NCI-H2171 (cell line): ENCODE measurements at regions not wholly inside any gene's neighbourhood (a gene's known extent, or its start where the extent isn't known, plus 50 kb on each side); places are given as distances from the start of the nearest gene placed in this dataset.
"Not testable (repeated sequence)": the region's sequence is repeated elsewhere in the genome, so short reads cannot be mapped to it uniquely, and the experiment has no call there.

Experiments used
- DNase-seq: peaks from one replicate; lab custom pipeline; 2025; lab: John Stamatoyannopoulos, UW

DNA sequence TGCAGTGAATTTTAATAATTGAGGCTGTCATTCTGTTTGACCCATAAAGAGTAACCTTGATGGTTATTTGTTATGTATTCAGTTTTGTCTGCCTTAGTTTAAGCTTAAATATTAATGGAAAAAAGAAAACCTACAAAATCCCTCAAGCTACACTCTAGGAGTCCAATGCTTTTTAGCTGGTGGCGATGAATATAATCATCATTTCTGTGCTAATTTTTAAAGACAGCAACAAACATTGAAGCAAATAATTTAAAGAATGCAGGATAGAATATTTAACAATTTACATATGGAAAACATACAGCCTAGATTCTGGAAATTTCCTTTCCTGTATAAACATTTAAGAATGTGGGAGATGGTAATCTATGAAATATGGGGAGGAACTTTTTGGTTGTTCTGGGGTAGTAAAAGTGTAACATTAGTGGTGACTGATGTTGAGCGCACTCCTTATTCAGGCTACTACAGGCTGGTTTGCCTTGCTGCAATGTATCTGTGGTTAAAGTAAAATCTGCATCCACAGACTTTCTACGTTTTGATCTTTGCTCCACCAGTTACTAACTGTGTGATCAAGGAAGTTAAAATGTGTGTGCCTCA lies 287.9 kb upstream of the DEFB112 start:
- DNase-seq = no peak

DNA sequence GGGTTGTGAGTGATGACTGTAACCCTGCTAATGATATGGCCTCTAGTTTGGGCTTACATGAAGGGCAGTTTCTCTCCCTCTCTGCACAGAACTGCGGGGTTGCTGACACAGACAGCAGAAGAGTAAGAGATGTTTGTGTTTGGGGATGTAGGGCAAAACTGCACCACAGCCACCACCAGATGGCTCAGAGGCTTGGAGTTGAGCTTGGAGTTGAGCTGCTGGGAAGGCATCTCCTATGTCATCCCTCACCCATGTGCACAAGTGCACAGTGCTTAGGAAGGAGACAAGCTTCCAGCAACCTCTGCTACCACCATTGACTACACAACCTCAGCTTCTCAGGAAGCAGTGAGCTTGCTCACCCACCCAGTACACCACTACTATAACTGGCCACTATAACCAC lies 303.9 kb upstream of the DEFB112 start:
- no peak for DNase-seq

DNA sequence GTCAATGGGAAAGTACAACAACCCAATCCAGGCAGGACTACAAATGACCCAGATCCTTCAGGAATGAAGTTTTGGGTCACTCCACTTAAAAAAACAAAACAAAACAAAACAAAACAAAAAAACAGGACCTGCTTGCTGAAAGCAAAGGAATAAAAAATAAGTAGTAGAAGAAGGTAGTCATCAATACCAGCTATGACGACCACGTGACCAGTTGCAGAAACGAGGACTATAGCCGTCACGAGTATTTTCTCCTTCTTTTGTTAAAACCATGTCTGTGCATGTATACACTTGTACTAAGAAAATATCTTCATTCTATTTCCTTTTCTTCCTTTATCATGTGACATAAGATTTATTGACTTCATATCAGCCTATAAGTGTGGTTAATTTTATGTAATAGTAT lies 308.4 kb upstream of the DEFB112 start:
- no peak for DNase-seq

DNA sequence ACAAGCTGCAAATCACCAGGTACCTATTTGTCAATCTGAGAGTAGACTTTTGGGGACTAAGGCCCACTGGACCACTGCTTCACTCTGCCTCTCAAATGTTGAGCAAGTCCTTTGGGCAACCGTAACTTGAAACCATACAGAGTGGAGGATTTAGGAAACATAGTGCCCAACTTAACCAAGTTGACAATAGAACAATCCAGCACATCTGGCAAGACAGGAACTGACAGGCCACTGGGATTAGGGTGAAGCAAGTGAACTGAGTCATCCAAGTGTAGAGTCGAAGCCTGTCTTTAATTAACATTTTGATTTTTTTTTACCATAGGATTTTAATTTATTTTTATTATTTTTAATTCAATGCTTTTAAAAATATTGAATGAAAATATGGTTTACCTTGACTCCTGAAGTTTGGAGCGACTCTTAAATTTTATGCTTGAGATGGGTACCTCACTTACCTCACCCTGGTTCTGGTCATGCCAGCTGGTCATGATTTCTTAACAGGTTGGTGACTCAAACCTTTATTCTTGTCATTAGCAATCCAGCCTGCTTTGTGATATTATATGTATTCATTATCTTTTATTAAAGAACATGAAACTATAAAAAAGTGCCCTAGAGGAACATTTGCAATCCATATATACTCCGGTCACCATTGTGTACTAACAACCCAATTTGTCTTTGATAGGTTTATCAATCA lies 312.1 kb upstream of the DEFB112 start:
- DNase-seq = no peak

DNA sequence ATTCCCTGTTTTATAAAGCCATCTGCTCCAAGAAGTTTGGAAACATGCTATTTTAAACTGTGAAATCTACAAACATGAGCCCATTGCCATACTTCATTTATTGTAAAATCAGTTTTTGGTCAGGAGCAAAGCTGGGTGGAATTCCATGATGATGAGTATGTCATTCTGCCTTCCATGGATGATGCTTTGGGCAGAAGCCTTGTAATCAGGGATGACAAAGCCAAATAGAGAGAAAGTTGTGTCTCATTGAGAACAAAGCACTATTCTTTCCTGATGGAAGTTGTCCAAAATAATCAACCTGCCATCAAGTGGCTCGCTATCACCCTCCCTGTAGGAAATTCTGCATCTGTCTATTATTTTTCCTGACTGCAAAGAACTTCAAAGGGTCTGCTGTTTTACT lies 313.0 kb upstream of the DEFB112 start:
- DNase-seq = no peak

DNA sequence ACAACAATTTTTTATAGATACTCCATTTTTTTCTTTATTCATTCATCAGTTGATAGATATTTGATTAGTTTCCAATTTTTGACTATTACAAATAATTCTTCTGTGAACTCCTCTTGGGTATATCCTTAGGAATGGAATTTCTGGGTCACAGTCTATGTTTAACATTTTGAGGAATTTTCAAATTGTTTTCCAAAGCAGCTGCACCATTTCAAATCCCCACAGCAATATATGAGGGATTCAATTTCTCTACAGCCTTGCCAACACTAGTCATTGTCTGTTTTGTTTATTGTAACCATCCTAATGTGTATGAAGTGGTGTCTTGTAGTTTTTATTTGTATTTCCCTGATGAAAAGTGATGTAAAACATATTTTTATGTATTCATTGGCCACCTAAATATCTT lies 320.3 kb upstream of the DEFB112 start:
- no peak for DNase-seq

DNA sequence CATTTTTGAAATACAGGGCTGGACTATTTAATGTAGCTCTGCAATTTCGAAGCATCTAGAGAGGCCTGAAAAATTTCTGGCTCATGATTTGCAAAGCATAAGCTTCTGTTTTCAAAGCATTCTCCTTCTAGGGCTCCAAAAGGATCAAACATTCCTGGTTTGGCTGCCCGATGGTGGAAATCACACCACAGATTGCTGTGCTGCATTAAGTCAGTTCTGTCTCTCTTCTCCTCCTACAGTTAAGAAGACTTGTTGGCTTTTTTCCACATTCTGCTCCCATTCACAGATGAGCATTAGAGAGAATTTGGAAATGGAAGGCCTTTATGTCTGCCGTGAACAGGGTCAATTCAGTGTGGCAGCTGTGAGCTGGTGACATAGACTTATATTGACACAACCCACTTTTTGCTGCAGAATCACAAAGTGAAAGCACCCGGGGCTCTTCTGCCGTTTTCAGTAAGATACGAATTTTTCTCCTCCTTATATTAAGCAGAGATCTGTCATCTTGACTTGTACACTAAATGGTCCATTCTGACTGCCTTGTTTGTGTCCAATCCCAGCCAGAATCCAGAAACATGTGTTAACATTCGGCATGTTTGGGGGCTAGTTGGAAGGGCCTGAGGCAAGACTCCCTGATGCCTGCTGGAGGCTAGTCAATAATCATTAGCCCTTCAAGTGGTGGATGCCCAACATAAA lies 330.8 kb upstream of the DEFB112 start:
- DNase-seq = no peak

DNA sequence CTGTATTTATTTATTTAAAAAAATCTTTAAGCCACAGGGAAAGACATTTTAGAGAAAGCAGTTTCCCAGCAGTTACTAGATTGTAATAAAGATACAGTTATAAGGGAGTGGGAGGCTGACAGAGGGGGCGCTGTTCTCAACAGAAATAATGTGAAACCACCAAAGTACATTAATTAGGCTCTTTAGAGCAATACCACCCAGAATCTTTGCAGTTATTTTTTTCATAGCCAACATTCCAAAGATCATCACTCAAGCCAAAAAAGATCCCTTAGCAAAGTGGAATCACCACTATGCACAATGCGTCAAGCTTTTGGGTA lies 331.3 kb upstream of the DEFB112 start:
- DNase-seq = no peak

DNA sequence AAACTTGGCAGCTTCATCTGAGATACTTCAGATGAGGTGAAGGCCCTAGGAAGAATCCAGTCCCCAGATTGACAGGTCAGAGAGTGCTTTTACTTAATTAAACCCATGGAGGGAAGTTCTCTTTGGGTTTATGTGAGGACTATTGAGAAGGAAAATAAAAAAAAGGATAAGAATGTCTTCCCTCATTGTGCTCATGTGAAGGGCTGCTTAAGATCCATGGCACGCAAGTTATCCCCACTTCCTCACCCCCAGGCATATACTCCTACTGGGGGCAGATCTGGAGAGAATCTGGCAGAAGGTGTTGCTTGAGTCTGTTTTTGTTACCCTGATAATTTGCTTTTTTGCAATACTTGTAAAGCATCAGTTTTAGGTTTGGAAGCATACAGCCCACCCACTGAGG lies 322.9 kb upstream of the TFAP2D start:
- DNase-seq = no peak

DNA sequence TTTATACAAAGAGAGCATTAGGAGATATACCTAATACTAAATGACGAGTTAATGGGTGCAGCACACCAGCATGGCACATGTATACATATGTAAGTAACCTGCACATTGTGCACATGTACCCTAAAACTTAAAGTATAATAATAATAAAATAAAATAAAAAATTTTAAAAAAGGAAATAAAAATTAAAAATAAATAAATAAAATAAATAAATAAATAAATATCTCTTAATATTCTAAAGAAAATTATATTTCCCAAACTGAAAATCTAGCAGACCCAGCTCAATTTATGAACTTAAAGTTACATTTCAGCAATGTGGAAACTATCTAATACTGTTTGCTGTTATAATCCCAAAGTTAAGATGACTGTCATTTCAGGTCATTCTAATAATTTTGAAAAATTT lies 319.2 kb upstream of the TFAP2D start:
- not testable (repeated sequence) for DNase-seq

DNA sequence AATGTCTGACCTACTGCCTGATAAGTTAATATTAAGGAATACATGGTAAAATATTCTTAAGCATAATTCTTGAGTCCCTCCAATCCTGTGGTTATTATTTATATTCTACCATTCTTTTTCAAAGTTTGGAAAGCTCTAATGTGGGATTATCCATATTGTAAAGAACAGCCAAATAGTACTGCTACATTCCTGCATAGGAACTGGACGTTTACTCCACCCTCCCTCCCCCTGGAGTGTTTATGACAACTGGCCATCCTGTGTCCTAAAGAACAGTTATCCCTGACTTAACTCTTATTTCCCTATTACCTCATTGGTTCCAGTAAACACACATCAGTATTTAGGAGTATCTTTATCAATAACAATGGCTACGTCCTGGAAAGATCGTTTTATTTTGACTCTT lies 308.7 kb upstream of the TFAP2D start:
- DNase-seq = no peak

DNA sequence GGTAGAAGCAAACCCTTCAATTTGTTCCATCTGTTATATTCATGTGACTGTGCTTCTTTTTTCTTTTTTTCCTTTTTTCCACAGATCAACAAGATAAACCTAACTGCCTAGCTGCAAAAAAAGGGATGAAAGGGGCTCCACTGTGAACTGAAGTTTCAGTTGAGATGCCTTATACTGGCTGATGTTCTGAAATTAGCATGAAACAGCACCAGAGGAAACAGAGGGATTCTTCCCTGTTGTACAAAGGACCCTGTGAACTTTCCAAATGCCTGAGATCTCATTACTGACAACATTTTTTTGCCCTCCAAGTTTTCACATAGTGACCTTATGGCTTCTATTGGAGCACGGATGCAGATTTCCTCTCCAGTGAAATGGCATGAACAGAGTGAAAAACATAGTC lies 302.7 kb upstream of the TFAP2D start:
- DNase-seq = no peak

DNA sequence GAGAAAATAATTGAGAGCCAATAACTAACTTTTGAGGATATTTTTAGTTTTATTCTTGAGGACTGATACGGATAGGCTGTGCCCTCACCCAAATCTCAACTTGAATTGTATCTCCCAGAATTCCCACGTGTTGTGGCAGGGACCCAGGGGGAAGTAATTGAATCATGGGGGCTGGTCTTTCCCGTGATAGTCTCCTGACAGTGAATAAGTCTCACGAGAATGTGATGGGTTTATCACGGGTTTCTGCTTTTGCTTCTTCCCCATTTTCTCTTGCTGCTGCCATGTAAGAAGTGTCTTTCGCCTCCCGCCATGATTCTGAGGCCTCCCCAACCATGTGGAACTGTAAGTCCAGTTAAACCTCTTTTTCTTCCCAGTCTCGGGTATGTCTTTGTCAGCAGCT lies 292.3 kb upstream of the TFAP2D start:
- DNase-seq = not testable (repeated sequence)

DNA sequence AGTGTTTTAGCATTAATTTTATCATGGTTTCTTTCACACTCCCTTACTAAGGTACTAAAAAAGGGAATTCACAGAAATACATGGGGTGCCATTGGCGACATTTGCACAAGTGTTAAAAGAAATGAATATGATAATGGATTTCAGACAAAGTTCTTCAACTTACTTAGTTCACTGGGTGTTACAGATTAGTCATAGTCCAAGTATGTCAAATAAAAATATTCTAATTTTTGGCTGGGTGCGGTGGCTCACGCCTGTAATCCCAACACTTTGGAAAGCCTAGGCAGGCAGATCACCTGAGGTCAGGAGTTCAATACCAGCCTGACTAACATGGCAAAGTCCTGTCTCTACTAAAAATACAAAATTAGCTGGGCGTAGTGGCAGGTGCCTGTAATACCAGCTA lies 286.1 kb upstream of the TFAP2D start:
- no peak for DNase-seq

DNA sequence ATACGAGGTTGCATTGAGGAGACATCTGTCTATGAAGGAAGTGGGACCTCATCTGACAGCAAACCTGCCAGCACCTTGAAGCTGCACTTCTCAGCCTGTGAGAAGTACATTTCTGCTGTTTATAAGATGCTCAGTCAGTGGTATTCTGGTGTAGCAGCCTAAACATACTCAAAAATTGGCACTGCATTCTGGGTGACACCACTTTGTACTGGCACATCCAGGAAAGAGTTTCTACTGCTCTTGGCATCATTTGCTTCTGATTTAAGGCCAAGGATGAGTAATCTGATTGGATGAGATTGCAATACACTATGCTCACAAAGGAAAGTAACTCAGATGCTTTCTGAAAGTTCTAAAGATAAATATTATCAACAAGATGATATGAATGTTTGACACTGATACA lies 275.4 kb upstream of the TFAP2D start:
- DNase-seq = no peak

DNA sequence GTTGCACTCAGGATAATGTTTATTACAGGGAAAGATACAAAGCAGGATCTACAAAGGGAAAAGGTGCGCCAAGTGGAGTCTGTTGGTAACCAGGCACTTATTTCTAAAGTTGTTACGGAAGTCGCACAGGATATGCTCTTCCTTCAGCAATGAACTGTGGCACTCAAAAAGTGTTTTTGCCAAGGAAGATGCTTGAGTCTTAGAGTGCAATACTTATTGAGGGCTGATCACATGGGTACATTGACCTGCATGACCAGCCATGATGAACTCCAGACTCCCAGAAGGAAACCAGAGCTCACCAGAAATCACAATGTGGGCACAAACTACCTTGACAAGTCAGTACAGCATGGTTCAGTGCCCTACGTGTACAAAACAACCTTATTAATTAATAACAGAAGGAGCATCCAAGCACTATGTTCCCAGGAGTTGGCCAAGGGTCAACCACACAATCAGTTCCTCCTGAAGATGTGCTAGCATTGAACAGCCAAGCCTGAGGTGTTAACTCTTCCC lies 270.7 kb upstream of the TFAP2D start:
- DNase-seq = no peak

DNA sequence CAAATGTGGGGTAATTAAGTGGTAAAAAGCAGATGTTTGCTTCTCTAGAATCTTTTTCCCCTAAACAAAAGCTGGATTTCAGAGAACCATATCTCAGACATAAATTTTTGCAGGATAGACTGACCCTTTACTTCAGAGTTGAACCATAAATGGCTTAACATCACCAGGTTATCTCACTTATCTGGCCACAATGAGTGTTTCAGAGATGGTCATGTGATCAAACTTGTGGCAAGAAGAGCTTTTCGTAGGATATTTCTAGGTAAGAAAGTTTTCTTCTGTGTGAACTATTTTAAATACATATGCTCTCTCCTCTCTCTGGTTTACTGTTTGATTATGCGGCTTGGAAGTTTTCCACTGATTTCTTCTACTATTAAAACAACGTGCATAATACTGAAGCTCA lies 270.2 kb upstream of the TFAP2D start:
- no peak for DNase-seq

DNA sequence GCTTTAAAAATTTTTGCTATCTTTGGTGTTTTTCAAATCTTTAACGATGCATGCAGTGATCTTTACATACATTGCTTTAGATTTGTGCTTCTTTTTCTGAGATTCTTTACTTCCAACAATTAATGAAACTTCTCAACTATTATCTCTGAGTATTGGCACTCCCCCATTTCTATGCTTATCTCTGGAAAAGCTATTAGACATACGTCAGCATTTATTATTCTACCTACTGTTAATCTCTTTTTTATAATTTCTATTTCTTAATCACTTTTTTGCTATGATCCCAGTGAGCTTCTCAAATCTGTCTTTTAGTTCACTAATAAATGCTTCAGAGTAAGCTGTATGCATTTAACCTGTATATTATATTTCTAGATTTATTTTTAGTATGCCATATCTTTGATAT lies 264.2 kb upstream of the TFAP2D start:
- DNase-seq = no peak

DNA sequence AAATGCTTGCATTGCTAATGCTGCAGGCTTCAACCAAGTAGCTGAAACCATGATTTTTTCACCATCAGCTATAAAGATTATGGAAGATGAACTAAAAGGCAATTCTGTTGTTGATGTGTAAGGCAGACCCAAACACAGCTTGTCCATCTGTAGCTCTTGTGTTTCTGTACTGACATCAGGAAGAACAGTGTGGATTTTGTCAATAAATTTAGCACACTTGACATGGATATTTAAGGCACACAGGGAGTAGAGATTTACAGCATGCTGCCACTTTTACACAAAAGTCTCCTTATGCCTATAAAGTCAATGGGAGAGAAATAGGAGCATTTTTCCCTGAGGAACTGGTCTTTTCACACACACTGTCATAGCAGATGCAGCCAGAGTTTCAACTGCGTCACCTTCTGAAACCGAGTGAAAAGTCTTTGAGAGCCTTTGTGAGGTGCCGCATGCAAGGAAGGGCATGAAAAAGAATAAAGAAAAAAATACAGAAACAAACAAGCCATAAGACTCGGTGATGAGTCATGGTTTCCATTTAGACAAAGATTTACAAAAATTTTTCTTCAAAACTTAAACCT lies 261.4 kb upstream of the TFAP2D start:
- no peak for DNase-seq

DNA sequence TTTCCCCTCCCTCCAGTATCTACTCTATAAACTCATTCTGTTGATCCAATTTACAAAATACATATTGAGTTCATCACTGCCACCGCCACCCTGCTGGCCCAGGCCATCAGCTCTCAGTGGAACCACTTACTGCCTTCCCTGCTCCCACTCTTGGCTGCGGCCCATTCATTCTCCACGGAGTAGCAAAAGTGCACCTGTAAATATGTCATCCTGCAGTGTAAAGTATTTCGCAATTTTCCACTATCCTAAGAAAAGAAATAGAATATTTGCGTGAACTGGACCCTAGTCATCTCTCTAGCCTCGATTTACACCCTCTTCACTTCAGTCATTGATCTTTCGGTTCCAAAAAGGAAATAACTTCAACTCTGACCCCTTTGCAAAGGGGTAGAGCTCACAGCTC lies 258.3 kb upstream of the TFAP2D start:
- DNase-seq = no peak

DNA sequence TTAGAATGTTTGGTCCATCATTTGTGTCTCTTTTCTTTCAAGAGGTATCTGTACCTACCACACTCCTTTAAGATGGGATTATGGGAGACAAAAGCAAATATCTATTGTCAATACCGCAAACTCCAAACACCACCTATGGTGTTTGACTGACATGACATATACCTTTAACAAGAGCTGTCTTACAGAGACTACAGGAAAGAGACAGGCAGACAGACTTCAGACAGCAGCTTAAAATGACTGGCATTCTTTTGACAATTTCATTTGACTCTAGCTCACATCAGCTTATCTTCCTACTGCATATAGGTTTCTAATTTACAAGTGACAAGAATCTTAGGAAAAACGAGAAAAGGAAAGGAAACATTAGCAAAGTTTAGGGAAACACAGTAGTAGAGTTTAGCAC lies 256.0 kb upstream of the TFAP2D start:
- no peak for DNase-seq

DNA sequence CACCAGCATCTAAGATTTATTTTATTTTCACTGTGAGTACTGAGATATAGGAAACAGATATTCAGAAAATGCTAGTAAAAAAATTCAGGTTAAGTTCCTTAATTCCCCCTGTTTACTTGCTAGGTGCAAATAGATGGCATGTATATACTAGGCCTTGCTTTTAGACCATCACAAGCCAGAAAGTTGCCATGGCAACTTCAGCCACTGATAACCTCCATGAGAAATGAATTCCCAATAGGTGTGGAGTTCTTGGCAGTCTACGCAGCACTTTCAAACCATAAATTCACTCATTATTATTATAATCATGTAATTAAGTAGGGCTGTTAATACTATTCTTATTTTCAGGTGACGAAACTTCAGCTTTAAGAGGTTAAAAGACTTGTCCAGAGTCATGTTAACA lies 251.6 kb upstream of the TFAP2D start:
- DNase-seq = no peak

DNA sequence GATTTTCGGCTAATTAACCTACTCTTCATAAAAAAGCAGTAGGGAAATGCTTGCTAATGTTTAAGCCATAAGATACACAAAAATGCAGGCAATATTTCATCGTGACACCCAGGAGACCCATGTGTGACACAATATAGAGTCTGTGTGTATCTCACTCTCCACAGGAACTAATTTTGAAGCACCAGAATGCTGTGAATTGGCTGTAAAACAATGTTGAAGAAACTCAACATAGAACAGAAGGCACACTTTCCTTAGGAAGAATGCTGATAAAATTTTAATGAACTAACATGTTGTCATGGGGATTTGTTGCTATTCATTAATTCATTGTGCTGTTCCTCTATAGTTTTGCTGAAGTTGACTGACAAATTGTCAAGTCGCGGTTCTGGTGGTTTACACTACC lies 249.4 kb upstream of the TFAP2D start:
- no peak for DNase-seq
